Endothelial cell of umbilical vein (primary cell): ENCODE measurements at regions not wholly inside any gene's neighbourhood (a gene's known extent, or its start where the extent isn't known, plus 50 kb on each side); places are given as distances from the start of the nearest gene placed in this dataset.

Experiments
- CTCF ChIP-seq, 2 donors: IDR thresholded peaks; 1 replicate in 1 of 2; 2 replicates in 1 of 2; pipeline ENCODE4 v1.5.1; 2011; ENCODE audit warnings: low read length in 2 of 2, mild to moderate bottlenecking in 2 of 2, moderate library complexity in 2 of 2, control low read depth in 1 of 2, inconsistent platforms in 1 of 2, low read depth in 1 of 2; ENCODE audit not compliant: insufficient read depth in 1 of 2; ENCODE audit errors: extremely low read depth in 1 of 2
- EZH2 ChIP-seq: IDR thresholded peaks from 2 replicates; pipeline ENCODE4 v1.6.1; 2012; ENCODE audit warnings: borderline replicate concordance, low read depth, mild to moderate bottlenecking, moderate library complexity, low read length, inconsistent platforms; ENCODE audit not compliant: severe bottlenecking
- GATA2 ChIP-seq: IDR thresholded peaks from 2 replicates; pipeline ENCODE4 v1.7.0; 2011; ENCODE audit warnings: low read depth, mild to moderate bottlenecking, moderate library complexity, mixed read lengths, low read length; ENCODE audit not compliant: insufficient read length, insufficient read depth
- JUN ChIP-seq: IDR thresholded peaks from 2 replicates; pipeline ENCODE4 v1.6.1; 2011; ENCODE audit warnings: borderline replicate concordance, low read depth; ENCODE audit not compliant: insufficient read length, insufficient read depth
- MAX ChIP-seq: IDR thresholded peaks from 2 replicates; pipeline ENCODE4 v1.6.1; 2011; ENCODE audit not compliant: insufficient read depth, insufficient read length
- MYC ChIP-seq: IDR thresholded peaks from one replicate; pipeline ENCODE4 v1.6.1; 2011; ENCODE audit warnings: mild to moderate bottlenecking, low read depth, low read length
- POLR2A ChIP-seq: IDR thresholded peaks from 2 replicates; pipeline ENCODE4 v1.6.1; 2012; ENCODE audit warnings: low read depth, mild to moderate bottlenecking, control low read depth, low read length
- POLR2AphosphoS5 ChIP-seq: IDR thresholded peaks from 2 replicates; pipeline ENCODE4 v1.6.1; 2012; ENCODE audit warnings: low read depth, mild to moderate bottlenecking, control low read depth, low read length, moderate library complexity; ENCODE audit not compliant: insufficient read depth

GRCh38 chr4:181982856-181983255, 260.3 kb upstream of the TENM3 start:
- TF ChIP-seq CTCF (IDR thresholded peaks at IDR 0.05; ENCODE audit: extremely low read depth in 1 of 2, insufficient read depth in 1 of 2, low read depth in 1 of 2, low read length in 2 of 2) (no peak), MAX (no peak), POLR2AphosphoS5 (no peak), POLR2A (no peak), EZH2 (no peak), GATA2 (no peak), MYC (no peak), JUN (no peak)
